ENCODE measurements at regions not wholly inside any gene's neighbourhood (a gene's known extent, or its start where the extent isn't known, plus 50 kb on each side); places are given as distances from the start of the nearest gene placed in this dataset.

GRCh38 chr3:105177576-105177975 is 189.1 kb upstream of the ALCAM start:
- TF ChIP-seq CTCF (IDR thresholded peaks at IDR 0.05) (no peak), EZH2 (IDR thresholded peaks at IDR 0.05) (no peak), EZH2phosphoT487 (IDR thresholded peaks at IDR 0.05) (no peak)

All from neural progenitor cell (in vitro differentiated cells).